ENCODE measurements at regions not wholly inside any gene's neighbourhood (a gene's known extent, or its start where the extent isn't known, plus 50 kb on each side); places are given as distances from the start of the nearest gene placed in this dataset.

GRCh38 chr1:101509370-101509769, 272.6 kb downstream of the S1PR1 start:
- TF ChIP-seq CTCF (IDR thresholded peaks at IDR 0.05) (no peak), POLR2A (IDR thresholded peaks at IDR 0.05) (no peak)

Data from suprapubic skin (tissue), 3 donors.